ENCODE measurements at regions not wholly inside any gene's neighbourhood (a gene's known extent, or its start where the extent isn't known, plus 50 kb on each side); places are given as distances from the start of the nearest gene placed in this dataset.

DNA sequence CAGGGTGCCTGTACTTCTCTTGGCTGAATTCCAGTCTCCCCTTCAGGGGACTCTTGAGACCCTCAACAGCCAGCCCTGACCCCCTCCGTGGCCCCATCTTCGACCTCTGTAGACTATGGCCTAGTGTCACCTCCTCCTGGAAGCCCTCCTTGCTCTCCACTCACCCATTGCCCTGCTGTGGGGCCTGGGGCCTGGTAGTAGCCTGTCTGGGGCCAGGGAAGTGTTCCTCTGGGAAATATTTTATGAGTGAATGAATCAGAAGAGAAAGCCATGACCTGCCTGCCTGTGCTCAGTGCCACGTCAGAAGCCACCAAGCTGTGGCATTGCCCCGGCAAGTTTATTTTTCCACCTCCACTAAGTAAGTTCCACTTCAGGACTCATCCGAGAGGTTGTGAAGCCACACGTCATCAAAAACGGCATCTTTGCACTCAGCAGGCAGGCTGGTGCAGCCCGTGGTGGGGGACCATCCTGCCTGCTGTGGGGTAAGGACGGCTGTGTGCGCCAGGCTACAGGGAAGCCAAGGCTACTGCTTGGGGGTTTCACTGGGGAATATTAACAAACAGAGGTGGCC is 59.6 kb upstream of the PPARA start:
- no peak for DNase-seq (ENCODE audit: low read depth)

DNA sequence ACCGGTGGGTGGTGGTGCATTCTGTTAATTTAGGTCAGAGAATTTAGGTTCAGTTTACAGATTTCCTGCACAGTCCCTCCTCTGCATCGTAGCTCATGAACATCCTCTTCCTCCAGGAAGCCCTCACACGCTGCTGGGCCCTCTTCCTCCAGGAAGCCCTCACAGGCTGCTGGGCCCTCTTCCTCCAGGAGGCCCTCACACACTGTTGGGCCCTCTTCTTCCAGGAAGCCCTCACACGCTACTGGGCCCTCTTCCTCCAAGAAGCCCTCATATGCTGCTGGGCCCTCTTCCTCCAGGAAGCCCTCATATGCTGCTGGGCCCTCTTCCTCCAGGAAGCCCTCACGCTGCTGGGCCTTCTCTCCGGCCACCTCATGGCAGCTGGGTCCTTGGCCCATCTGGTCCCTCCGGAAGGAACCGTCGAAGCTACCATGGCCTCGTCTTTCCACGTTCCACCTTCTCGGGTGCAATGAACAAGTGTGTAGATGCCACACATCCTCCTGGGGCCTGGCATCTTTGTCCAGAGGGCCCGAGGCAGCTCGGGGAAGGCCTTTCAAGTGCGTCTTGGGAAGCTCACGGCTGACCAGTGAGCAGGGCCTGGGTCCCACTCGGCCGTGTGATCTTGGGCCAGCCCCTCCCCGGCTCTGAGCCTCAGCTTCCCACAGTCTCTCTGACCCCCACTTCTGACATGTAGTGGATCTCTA is 58.9 kb upstream of the PPARA start:
- DNase-seq (ENCODE audit: low read depth): no peak

DNA sequence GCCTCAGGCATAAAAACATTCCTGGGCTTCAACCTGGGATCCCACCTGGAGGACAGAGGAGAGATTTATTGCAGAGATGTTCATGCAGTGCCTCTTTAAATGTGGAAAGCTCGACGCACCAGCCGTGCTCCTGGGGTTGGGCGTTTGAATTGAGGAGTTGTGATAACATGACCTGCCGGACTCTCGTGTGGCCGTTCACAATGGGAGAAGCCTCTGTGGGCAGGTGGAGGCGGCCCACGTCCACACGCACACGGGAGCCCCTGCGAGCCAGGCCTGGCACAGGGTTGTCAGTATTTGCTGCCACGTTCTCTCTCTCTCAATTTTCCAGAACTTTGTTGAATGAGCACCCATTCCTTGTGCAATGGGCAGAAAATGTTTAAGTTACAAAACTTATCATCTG is 58.3 kb upstream of the PPARA start:
- no peak for DNase-seq (ENCODE audit: low read depth)

DNA sequence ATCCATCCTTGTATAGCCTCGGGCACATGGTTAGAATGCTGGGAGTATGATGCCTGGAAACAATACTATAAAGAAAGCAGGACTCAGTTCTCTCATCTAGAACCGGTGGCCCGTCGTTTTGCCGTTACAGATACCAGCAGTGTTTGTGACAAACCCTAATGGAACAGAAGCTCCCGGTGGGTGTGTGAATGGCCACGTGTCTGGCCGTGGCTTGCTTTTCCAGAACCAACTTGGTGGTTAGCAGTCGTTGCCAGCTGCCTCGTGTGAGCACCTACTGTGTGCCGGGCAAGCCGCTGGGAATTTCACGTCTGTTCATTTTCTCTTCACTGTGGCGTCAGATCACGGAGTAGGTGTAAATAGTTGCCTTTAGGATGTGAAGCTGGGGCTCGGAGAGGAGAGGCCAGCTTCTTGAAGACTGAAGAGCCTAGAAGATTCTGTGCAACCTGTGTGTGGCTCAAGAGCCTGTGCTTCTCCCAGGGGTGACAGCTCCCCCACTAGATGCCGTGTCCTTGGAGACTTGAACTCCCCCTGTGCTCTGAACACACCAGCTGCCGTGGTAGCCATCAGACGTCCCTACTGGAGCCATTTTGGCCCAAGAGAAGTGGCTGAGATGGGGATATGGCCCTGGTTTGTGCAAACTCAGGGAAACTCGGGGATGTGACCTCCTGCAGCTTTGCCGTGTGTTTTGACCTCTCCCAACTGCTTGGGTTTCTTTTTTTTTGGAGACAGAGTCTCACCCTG is 57.5 kb upstream of the PPARA start:
- no peak for DNase-seq (ENCODE audit: low read depth)

DNA sequence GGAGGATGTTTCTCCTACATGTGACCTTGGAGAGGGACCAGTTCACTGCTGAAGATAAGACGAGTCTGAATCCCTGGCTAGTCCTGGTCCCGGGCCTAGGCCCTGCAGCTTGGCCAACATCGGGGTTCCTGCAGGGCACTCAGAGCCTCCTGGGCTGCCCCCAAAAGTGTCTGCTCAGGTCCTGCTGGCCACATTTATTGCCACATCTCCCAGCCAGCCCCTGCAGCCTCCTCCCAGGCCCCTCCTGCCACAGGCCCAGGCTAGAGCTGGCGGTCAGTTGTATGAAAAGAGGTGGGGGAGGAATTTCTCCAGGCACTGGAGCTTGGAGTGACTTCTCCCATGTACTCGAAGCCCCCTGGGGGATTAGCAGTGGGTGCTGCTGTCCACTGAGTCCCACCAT is 56.5 kb upstream of the PPARA start:
- DNase-seq (ENCODE audit: low read depth): no peak

DNA sequence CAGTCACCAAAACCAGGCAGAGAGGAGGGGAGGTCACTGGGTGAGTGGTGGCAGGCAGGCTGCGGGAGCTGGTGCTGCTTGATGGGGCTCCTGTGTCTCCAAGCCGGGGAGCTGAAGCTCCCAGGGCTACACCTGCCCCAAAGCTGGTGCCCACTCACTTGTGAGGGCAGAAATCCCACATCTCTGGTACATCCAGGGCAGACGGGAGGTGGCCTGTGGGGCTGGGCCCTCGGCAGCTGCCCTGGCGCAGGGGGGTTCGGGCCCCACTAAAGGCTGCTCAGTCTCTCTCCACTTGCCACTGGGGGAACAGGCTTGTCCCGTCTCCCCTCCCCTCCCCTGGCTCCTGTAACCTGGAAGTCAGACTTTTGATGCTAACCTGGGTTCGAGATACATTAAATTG is 55.6 kb upstream of the PPARA start:
- DNase-seq (ENCODE audit: low read depth): no peak

DNA sequence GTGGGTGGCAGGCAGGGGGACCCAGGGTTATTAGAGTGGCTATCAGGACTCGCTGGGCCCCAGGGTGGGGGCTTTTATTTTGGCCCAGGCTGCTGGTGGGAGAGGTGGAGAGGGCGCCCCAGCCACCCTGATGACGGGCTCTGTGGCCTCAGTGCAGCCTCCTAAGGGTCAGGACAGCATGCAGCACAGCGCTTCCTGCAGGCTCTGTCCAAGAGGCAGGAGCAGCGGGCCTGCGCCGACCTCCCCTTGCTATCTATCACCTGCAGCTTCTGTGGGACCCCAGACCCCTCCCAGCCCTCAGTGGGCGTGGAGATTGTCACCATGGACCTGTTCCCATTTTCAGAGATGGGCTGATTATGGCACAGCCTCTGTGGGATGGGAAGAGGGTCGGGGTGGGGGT is 54.3 kb upstream of the PPARA start:
- no peak for DNase-seq (ENCODE audit: low read depth)

DNA sequence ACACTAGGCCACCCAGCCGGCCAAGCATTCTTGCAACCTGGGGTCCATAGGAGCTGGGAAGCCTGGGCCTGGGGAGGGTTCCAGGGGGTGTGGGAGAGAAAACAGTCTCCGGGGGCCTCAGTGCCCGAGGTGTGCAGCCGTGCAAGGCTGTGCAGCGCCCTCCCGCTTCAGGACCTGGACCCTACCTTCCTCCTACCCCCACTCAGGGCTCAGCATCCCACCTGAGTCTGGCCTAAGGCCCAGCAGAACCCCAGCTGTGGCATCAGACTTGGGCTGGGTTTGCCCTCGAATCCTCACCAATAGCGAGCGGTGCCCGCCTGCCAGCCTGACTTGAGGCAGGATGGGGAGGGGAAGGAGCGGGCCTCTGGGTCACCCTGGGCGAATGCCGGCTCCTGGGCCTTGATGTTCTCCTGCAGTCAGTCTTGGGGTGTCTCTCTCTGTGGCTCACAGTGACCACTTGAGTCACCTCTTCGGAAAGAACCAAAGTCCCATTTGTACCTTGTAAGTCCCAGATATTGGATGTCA is 53.6 kb upstream of the PPARA start:
- no peak for DNase-seq (ENCODE audit: low read depth)

DNA sequence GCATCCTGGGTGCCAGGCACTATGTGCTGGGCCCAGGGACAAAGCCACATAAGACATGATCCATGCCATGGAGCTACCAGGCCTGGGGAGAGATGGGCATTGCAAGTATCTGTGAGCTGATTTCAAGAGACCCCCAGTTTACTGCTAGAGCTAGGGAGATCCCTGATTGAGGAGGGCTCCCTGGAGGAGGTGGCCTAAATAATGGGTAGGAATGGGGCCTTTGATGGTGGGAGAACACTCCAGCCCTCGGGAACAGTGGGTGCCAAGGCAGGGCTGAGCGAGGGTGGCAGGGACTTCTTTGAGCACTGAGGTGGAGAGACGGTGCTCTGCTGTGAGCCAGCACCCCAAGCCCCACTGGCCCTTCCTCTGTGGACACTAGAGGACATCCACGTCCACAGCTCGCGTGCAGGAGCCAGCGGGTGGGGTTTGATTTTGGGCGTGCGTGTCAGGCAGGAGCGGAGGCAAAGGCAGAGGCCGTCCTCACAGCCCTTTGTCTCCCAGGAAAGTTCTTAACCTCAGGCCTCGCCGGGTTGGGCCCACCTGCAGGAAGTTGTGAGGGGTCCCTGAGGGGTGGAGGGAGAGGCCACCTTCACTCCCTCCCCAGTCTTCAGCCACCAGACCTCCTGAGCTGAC is 52.9 kb upstream of the PPARA start:
- no peak for DNase-seq (ENCODE audit: low read depth)

DNA sequence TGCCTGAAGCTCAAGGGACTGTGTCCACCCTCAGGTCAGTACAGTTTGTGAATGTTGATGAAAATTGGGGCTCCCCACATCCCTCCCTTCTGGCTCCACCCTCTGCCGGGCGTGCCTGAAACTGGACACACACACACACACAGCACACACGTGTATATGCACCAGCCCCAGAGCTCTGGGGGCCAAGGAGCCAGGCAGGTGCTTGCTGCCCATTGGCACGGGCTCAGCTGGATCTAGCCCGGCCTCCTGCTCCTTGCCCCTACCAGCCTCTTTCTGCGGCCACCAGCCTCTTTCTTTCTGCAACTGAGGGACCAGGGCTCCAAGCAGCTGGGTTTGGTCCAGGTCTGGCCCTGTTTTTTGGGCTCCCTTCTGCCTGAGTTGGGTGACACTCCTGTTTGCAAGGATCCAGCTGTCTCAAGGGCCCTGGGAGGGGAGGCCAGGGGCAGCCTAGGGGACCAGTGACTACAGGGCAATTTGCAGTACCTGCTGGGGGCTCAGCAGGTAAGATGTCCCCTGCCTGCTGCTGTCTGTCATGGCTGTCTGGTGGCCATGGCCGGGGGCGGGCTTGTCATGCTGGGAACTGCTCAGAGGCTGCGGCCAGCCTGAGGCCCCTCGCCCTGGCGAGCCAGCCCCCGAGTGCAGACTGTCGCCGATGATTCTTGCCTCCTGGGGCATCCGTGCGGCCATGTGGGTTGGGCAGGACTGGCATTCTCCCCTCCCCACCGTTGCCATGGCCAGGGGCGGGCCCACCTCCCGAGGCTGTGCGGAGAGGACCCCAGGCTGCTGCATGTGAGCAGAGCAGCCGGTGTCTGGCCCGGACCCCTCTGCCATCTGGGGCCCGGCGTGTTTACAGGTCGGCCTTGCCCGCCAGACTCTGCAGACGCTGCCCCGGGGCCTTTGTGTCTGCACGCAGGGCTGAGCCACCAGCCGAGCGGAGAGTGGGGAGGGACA is 51.5 kb upstream of the PPARA start:
- DNase-seq (ENCODE audit: low read depth): no peak

DNA sequence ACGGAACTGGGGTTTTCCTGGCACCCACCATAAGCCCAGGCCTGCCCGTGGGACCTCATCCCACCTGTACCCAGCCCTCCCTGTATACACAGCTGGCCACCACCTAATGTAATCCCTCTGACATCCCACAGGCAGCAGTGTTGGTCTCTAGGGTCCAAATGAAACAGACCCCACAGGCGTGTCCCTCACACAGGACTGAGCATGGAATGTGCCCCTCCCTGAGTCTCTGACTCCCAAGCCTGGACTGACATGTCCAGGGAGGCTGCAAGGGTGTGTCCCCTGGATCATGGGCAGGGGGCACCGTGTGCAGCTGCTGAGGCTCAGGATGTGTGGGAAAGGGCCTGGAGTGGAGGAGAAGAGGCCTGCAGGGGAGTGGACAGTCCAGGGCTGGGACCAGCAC is 50.6 kb upstream of the PPARA start:
- DNase-seq (ENCODE audit: low read depth): no peak

DNA sequence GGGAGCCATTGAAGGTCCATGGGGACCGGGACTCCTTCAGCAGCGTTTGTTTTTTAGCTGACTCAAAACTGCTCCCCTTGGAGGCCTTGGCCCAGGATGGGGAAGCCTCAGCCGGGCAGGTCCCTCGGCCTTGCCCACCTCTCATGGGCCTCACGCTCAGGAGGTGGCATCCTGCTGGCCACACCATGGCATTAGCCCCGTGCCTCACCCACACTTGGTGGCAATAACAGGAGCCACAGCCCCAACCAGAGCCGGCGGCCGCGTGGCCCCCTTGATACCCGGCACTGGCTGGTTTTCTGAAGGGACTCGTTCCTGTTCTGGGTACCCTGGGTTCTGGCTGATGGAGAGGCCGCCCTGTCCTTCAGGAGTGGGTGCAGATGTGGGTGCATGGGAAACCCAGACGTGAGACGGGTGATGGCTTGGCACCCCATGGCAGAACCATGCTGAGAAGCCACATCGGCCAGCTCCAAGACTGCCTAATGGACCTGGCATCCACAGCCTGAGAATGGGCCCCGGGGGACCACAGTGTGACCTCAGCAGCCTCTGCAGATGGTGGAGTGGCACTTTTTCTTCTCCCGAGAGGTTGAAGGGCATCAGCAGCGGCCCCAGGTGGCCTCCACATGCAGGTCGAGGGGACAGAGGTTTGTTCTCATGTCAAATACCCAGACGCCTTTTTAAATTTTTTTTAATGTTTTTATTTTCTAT is 49.8 kb upstream of the PPARA start:
- DNase-seq (ENCODE audit: low read depth): no peak

All from stimulated activated CD8-positive, alpha-beta memory T cell treated with anti-CD3 and anti-CD28 coated beads, Interleukin-12 subunit alpha, Interleukin-12 subunit beta, amount 100 ng/mL, for 1 hour (primary cell).